ENCODE measurements at regions not wholly inside any gene's neighbourhood (a gene's known extent, or its start where the extent isn't known, plus 50 kb on each side); places are given as distances from the start of the nearest gene placed in this dataset.

DNA sequence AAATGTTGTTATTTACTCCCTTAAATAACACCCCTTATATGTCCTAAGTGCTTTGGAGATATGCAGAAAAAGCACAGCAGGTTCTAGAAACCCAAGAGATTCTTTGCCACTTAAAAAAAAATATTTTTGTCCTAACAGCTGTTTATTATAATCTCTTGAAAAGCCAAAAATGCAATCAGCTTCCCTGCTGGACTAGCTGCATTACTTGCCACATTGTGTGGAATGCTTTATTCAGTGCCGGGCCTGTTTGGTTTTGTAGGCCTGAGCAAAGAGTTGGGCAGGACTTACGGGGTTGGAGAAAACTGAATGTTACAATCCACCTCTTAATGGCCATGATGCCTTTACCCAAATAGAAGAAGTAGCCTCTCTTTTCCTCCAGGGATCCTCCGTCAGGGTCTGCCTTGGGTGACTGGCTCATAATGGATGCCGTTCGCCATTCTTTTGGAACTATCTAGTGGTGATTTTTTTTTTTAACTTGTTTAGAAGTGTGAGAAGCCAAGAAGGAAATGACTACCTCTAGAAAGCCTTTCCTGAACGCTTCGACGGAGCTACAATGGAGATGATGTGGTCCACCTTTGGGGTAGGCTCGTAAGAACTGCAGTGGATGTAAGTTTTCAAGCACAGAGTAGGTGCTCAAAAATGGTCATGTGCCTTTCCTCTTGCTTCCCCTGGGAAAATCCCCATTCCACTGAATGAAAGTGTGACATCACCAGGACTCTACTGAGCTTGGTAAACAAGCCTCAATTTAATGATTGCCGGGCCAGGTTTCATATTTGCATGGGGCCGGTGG, 241.3 kb upstream of the NCAM1 start:
- no peaks in the 10 kb centered on the region for H4K20me1 ChIP-seq (ENCODE audit: insufficient read depth, low read length)
- H3K9ac ChIP-seq (ENCODE audit: low read depth, low read length), result no peak overlapping the region
- dilution Hi-C loops (cut with HindIII; ENCODE audit: low sequenced_read_pairs, unreplicated experiment), result no loop called here
- H3K36me3 ChIP-seq (ENCODE audit: control insufficient read depth, insufficient read depth, low read length), result no peaks in the 10 kb centered on the region
- in situ Hi-C loops (cut with MboI; ENCODE audit: low sequenced_read_pairs), result no loop called here
- intact Hi-C loops (cut with micrococcal nuclease), result no loop called here
- H2AK9ac ChIP-seq (replicated peaks; ENCODE audit: low read depth, low read length, poor library complexity), result no peak overlapping the region
- H3K23ac ChIP-seq (ENCODE audit: low read depth, low read length), result no peak overlapping the region
- no peak overlapping the region for H2BK15ac ChIP-seq (ENCODE audit: low read depth, low read length)
- no peak overlapping the region for H3K18ac ChIP-seq (ENCODE audit: low read depth, low read length)
- ChIA-PET POLR2A (ENCODE audit: unreplicated experiment) (no interaction called here), CTCF (no interaction called here)
- ATAC-seq (ENCODE audit: low read depth), result no peak
- no peak overlapping the region for H3K4me3 ChIP-seq (ENCODE audit: insufficient read depth, low read depth, low read length)
- H4K5ac ChIP-seq (ENCODE audit: low read depth, low read length), result no peak overlapping the region
- H2AK5ac ChIP-seq (ENCODE audit: low read depth, low read length), result no peak overlapping the region
- H3K9me3 ChIP-seq (ENCODE audit: control insufficient read depth, insufficient read depth, low read length), result no peaks in the 10 kb centered on the region
- no peaks in the 10 kb centered on the region for H3K4me1 ChIP-seq (ENCODE audit: control insufficient read depth, insufficient read depth, low read length)
- H4K91ac ChIP-seq (ENCODE audit: insufficient read depth, low read depth, low read length), result no peak overlapping the region
- no peak overlapping the region for H3K4me2 ChIP-seq (ENCODE audit: low read depth, low read length)
- H2BK5ac ChIP-seq (ENCODE audit: low read depth, low read length, poor library complexity, severe bottlenecking), result no peak overlapping the region
- no peaks in the 10 kb centered on the region for H3K79me1 ChIP-seq (ENCODE audit: low read depth in 1 of 2, low read length in 2 of 2)
- H3K27ac ChIP-seq (ENCODE audit: insufficient read depth, low read length), result no peak overlapping the region
- no peak overlapping the region for H3K56ac ChIP-seq (ENCODE audit: extremely low read depth, insufficient read depth, low read length)
- H3K4ac ChIP-seq (ENCODE audit: low read depth, low read length), result no peak overlapping the region
- DNase-seq, result no peak
- H2BK120ac ChIP-seq (ENCODE audit: low read depth, low read length), result no peak overlapping the region
- no peak overlapping the region for H2BK20ac ChIP-seq (ENCODE audit: low read depth, low read length)
- no peak overlapping the region for H3K14ac ChIP-seq (replicated peaks; ENCODE audit: low read depth, low read length)
- BruUV-seq (replicated peaks), result no TSS peak
- no peaks in the 10 kb centered on the region for H3K27me3 ChIP-seq (ENCODE audit: control insufficient read depth, insufficient read depth, low read length)
- WGBS, 2 experiments (ENCODE audit: extremely low coverage in 2 of 2, insufficient read length in 1 of 2), result no CpG with 5 or more reads among the region's 11 CpGs
- TF ChIP-seq, protein P1, sequence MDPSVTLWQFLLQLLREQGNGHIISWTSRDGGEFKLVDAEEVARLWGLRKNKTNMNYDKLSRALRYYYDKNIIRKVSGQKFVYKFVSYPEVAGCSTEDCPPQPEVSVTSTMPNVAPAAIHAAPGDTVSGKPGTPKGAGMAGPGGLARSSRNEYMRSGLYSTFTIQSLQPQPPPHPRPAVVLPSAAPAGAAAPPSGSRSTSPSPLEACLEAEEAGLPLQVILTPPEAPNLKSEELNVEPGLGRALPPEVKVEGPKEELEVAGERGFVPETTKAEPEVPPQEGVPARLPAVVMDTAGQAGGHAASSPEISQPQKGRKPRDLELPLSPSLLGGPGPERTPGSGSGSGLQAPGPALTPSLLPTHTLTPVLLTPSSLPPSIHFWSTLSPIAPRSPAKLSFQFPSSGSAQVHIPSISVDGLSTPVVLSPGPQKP (IDR thresholded peaks at IDR 0.05; ENCODE audit: borderline replicate concordance, low read depth, low read length), result no peak
- TF ChIP-seq CEBPB (IDR thresholded peaks at IDR 0.05; ENCODE audit: low read depth, low read length) (no peak), RAD21 (IDR thresholded peaks at IDR 0.05; ENCODE audit: low read length) (no peak), NFE2L2 (IDR thresholded peaks at IDR 0.05; ENCODE audit: low read depth, low read length) (no peak), CHD1 (IDR thresholded peaks at IDR 0.05; ENCODE audit: low read depth, low read length) (no peak), RFX5 (IDR thresholded peaks at IDR 0.05; ENCODE audit: low read depth, low read length) (no peak), FOS (IDR thresholded peaks at IDR 0.05; ENCODE audit: low read depth, low read length) (no peak), POLR2A (IDR thresholded peaks at IDR 0.05; ENCODE audit: low read depth, low read length) (no peak), BHLHE40 (IDR thresholded peaks at IDR 0.05; ENCODE audit: low read depth, low read length) (no peak), SMC3 (IDR thresholded peaks at IDR 0.05; ENCODE audit: low read depth, low read length) (no peak), RCOR1 (IDR thresholded peaks at IDR 0.05; ENCODE audit: insufficient replicate concordance, low read length) (no peak), MXI1 (IDR thresholded peaks at IDR 0.05; ENCODE audit: borderline replicate concordance, low read depth, low read length) (no peak), MAFK (IDR thresholded peaks at IDR 0.05; ENCODE audit: low read depth, low read length) (no peak), MAZ (IDR thresholded peaks at IDR 0.05; ENCODE audit: borderline replicate concordance, low read depth, low read length) (no peak)
- TF ChIP-seq, protein P2, sequence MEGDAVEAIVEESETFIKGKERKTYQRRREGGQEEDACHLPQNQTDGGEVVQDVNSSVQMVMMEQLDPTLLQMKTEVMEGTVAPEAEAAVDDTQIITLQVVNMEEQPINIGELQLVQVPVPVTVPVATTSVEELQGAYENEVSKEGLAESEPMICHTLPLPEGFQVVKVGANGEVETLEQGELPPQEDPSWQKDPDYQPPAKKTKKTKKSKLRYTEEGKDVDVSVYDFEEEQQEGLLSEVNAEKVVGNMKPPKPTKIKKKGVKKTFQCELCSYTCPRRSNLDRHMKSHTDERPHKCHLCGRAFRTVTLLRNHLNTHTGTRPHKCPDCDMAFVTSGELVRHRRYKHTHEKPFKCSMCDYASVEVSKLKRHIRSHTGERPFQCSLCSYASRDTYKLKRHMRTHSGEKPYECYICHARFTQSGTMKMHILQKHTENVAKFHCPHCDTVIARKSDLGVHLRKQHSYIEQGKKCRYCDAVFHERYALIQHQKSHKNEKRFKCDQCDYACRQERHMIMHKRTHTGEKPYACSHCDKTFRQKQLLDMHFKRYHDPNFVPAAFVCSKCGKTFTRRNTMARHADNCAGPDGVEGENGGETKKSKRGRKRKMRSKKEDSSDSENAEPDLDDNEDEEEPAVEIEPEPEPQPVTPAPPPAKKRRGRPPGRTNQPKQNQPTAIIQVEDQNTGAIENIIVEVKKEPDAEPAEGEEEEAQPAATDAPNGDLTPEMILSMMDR (conservative IDR thresholded peaks at IDR 0.05; ENCODE audit: low read depth, low read length), result no peak
- TF ChIP-seq, protein P3, sequence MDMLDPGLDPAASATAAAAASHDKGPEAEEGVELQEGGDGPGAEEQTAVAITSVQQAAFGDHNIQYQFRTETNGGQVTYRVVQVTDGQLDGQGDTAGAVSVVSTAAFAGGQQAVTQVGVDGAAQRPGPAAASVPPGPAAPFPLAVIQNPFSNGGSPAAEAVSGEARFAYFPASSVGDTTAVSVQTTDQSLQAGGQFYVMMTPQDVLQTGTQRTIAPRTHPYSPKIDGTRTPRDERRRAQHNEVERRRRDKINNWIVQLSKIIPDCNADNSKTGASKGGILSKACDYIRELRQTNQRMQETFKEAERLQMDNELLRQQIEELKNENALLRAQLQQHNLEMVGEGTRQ (IDR thresholded peaks at IDR 0.05; ENCODE audit: low read depth, low read length), result no peak
- H4K8ac ChIP-seq (ENCODE audit: low read depth in 2 of 2, low read length in 2 of 2), result no peak overlapping the region
- no peaks in the 10 kb centered on the region for H3K9me1 ChIP-seq (ENCODE audit: insufficient read depth, low read length)
- H2AFZ ChIP-seq (replicated peaks; ENCODE audit: low read length, poor library complexity), result no peak overlapping the region
